Caco-2 (cell line): ENCODE measurements at regions not wholly inside any gene's neighbourhood (a gene's known extent, or its start where the extent isn't known, plus 50 kb on each side); places are given as distances from the start of the nearest gene placed in this dataset.

Experiments used
- BruUV-seq: library from RNA; stranded (reverse); fragments of 400-500 nt; replicated peaks from 2 replicates; lab custom pipeline; 2021; lab: Mats Ljungman, UMichigan
- CTCF ChIA-PET: fragments of 300-600 bp; sonication (Branson Sonifier 250); formaldehyde crosslinking; loops from one replicate; lab custom pipeline; 2022; ENCODE audit warnings: antibody characterized with exemption; lab: Charles Lee
- POLR2A ChIA-PET: fragments of 300-600 bp; sonication (Branson Sonifier 250); formaldehyde crosslinking; loops from one replicate; lab custom pipeline; 2022; ENCODE audit warnings: antibody characterized with exemption; lab: Charles Lee
- DNase-seq, 2 experiments: peaks; one replicate each; pipeline versions ENCODE4 v3.0.0 to v3.0.0-alpha.2; 2020 to 2022
- H3K27me3 ChIP-seq: replicated peaks from 2 replicates; pipeline ENCODE4 v1.6.0; 2011; ENCODE audit warnings: low read length; ENCODE audit not compliant: control insufficient read depth, insufficient read depth
- H3K36me3 ChIP-seq: 2 replicates; pipeline ENCODE4 v1.5.1; 2011; ENCODE audit warnings: low read length; ENCODE audit not compliant: control insufficient read depth, insufficient read depth
- H3K4me1 ChIP-seq: fragments of 250-450 bp; sonication (Bioruptor Pico); 2 replicates; pipeline ENCODE4 v1.5.1; 2020; ENCODE audit warnings: mild to moderate bottlenecking
- H3K4me3 ChIP-seq: 2 replicates; pipeline ENCODE4 v1.5.1; 2011; ENCODE audit warnings: low read depth, mild to moderate bottlenecking, control low read depth, low read length
- H3K9me3 ChIP-seq: fragments of 250-450 bp; sonication (Bioruptor Pico); 2 replicates; pipeline ENCODE4 v1.5.1; 2020; ENCODE audit warnings: mild to moderate bottlenecking, moderate library complexity
- H3K27ac Mint-ChIP-seq: one replicate; pipeline ENCODE4 v1.8.0; 2022; ENCODE audit warnings: mixed read lengths; ENCODE audit not compliant: unreplicated experiment
- H3K27me3 Mint-ChIP-seq: one replicate; pipeline ENCODE4 v1.8.0; 2022; ENCODE audit warnings: mixed read lengths; ENCODE audit not compliant: insufficient read depth, unreplicated experiment
- H3K36me3 Mint-ChIP-seq: one replicate; pipeline ENCODE4 v1.8.0; 2022; ENCODE audit warnings: mild to moderate bottlenecking, mixed read lengths; ENCODE audit not compliant: insufficient read depth, unreplicated experiment
- H3K4me1 Mint-ChIP-seq: one replicate; pipeline ENCODE4 v1.8.0; 2022; ENCODE audit warnings: low read depth, mixed read lengths; ENCODE audit not compliant: unreplicated experiment
- H3K4me3 Mint-ChIP-seq: one replicate; pipeline ENCODE4 v1.8.0; 2022; ENCODE audit warnings: mild to moderate bottlenecking, moderate library complexity, mixed read lengths; ENCODE audit not compliant: unreplicated experiment
- H3K9me3 Mint-ChIP-seq: one replicate; pipeline ENCODE4 v1.8.0; 2022; ENCODE audit warnings: mixed read lengths; ENCODE audit not compliant: unreplicated experiment
- intact Hi-C: fragments of 100-400 bp; cut with micrococcal nuclease; formaldehyde crosslinking; loops from one replicate; pipeline ENCODE4 v1.10.0; 2022; ENCODE audit not compliant: unreplicated experiment
- TF ChIP-seq, protein P1 (sequence below), 2 experiments: fragments of 200-600 bp in 1 of 2; IDR thresholded peaks; 1 replicate in 1 of 2; 2 replicates in 1 of 2; pipeline versions ENCODE4 v1.5.1 to v1.8.0; 2011 to 2022; ENCODE audit warnings: antibody characterized with exemption in 1 of 2, control low read depth in 1 of 2, inconsistent platforms in 1 of 2, low read depth in 1 of 2, low read length in 1 of 2, mild to moderate bottlenecking in 1 of 2, moderate library complexity in 1 of 2; ENCODE audit not compliant: insufficient read depth in 1 of 2, severe bottlenecking in 1 of 2, unreplicated experiment in 1 of 2

DNA sequence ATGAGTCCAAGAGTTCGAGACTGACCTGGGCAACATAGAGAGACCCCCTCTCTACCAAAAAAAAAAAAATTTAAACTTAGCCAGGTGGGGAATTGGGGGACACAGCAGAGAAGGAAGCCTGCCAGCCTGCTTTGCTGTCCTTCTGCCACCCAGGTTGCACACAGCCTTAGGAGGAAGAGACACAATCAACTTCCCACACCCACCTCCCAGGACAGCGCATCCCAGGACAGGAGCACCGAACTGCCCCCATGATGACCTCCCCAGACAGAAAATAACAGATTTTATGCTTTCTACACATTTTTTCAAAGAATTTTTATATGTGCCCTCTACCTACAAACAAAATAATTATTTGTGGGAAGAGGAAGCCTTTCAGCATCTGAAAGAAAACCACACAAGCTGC, 126.0 kb upstream of the ZNF507 start:
- H3K4me1 Mint-ChIP-seq = no peaks in the 10 kb centered on the region
- Histone ChIP-seq H3K4me1 (no peaks in the 10 kb centered on the region; the same call in 1 of the 2 replicates), H3K36me3 (no peaks in the 10 kb centered on the region), H3K4me3 (no peak overlapping the region), H3K27me3 (no peaks in the 10 kb centered on the region; the same call in none of the 2 replicates), H3K9me3 (no peaks in the 10 kb centered on the region)
- intact Hi-C loops = no loop called here
- H3K27me3 Mint-ChIP-seq = peaks cover 21% of the 10 kb centered on the region
- H3K36me3 Mint-ChIP-seq = no peaks in the 10 kb centered on the region
- no peak overlapping the region for H3K27ac Mint-ChIP-seq
- BruUV-seq = no TSS peak
- TF ChIP-seq, protein P1, sequence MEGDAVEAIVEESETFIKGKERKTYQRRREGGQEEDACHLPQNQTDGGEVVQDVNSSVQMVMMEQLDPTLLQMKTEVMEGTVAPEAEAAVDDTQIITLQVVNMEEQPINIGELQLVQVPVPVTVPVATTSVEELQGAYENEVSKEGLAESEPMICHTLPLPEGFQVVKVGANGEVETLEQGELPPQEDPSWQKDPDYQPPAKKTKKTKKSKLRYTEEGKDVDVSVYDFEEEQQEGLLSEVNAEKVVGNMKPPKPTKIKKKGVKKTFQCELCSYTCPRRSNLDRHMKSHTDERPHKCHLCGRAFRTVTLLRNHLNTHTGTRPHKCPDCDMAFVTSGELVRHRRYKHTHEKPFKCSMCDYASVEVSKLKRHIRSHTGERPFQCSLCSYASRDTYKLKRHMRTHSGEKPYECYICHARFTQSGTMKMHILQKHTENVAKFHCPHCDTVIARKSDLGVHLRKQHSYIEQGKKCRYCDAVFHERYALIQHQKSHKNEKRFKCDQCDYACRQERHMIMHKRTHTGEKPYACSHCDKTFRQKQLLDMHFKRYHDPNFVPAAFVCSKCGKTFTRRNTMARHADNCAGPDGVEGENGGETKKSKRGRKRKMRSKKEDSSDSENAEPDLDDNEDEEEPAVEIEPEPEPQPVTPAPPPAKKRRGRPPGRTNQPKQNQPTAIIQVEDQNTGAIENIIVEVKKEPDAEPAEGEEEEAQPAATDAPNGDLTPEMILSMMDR (IDR thresholded peaks at IDR 0.05; ENCODE audit: insufficient read depth in 1 of 2, low read depth in 1 of 2, low read length in 1 of 2, severe bottlenecking in 1 of 2, unreplicated experiment in 1 of 2) = no peak
- CTCF ChIA-PET = no interaction called here
- no peak overlapping the region for H3K4me3 Mint-ChIP-seq
- DNase-seq = no peak
- H3K9me3 Mint-ChIP-seq = no peaks in the 10 kb centered on the region
- POLR2A ChIA-PET = no interaction called here

- Histone ChIP-seq H3K4me3 (no peak overlapping the region), H3K27me3 (no peaks in the 10 kb centered on the region; the same call in none of the 2 replicates), H3K4me1 (peaks cover 2% of the 10 kb centered on the region; the same call in 1 of the 2 replicates), H3K9me3 (no peaks in the 10 kb centered on the region), H3K36me3 (no peaks in the 10 kb centered on the region)
- intact Hi-C loops = loop anchor here (10.0 kb wide), 1 partner anchor 175 kb away; no protein-coding TSS in a partner anchor
- Mint-ChIP-seq H3K9me3 (no peaks in the 10 kb centered on the region), H3K27me3 (peaks cover 27% of the 10 kb centered on the region), H3K27ac (no peak overlapping the region), H3K36me3 (no peaks in the 10 kb centered on the region), H3K4me1 (no peaks in the 10 kb centered on the region), H3K4me3 (no peak overlapping the region)
- BruUV-seq = no TSS peak
- DNase-seq = no peak
- TF ChIP-seq, protein P1 (IDR thresholded peaks at IDR 0.05; ENCODE audit: insufficient read depth in 1 of 2, low read depth in 1 of 2, low read length in 1 of 2, severe bottlenecking in 1 of 2, unreplicated experiment in 1 of 2) = no peak
- ChIA-PET POLR2A (no interaction called here), CTCF (interaction anchor here (0.6 kb wide), 1 partner anchor 1173 kb away, joined by 3 read pairs; no protein-coding TSS in a partner anchor)
These were observed 125.4 kb upstream of the ZNF507 start for GRCh38 chr19:32219881-32220472.

DNA sequence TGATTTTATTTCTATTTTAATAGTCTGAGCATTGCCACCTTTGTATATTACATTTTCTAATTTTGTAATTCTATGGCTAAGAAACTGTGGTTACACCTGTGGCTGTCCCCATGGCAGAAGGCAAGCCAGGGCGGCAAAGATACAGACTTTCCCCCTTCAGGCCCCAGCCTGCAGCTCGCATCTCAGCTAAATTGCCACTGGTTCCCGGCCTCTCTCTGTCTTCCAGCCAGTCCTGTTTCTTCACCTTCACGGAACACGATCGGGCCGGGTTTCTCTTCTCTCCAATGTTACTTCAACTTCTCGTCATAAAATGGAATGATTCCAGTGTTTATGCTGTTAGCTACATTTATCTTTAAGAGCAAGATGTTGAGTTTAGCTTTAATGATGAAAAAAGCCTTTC, 124.5 kb upstream of the ZNF507 start:
- Histone ChIP-seq H3K27me3 (no peaks in the 10 kb centered on the region; the same call in none of the 2 replicates), H3K36me3 (no peaks in the 10 kb centered on the region), H3K9me3 (no peaks in the 10 kb centered on the region), H3K4me3 (no peak overlapping the region), H3K4me1 (peaks cover 2% of the 10 kb centered on the region; the same call in 1 of the 2 replicates)
- DNase-seq = no peak
- no peaks in the 10 kb centered on the region for H3K4me1 Mint-ChIP-seq
- ChIA-PET CTCF (no interaction called here), POLR2A (no interaction called here)
- intact Hi-C loops = loop anchor here (10.0 kb wide), 1 partner anchor 176 kb away; no protein-coding TSS in a partner anchor
- H3K27me3 Mint-ChIP-seq = peaks cover 28% of the 10 kb centered on the region
- no peaks in the 10 kb centered on the region for H3K36me3 Mint-ChIP-seq
- H3K9me3 Mint-ChIP-seq = no peaks in the 10 kb centered on the region
- no peak overlapping the region for H3K4me3 Mint-ChIP-seq
- no peak overlapping the region for H3K27ac Mint-ChIP-seq
- BruUV-seq = no TSS peak
- TF ChIP-seq, protein P1 (IDR thresholded peaks at IDR 0.05; ENCODE audit: insufficient read depth in 1 of 2, low read depth in 1 of 2, low read length in 1 of 2, severe bottlenecking in 1 of 2, unreplicated experiment in 1 of 2) = no peak
